ENCODE measurements at regions not wholly inside any gene's neighbourhood (a gene's known extent, or its start where the extent isn't known, plus 50 kb on each side); places are given as distances from the start of the nearest gene placed in this dataset.
"Not testable (repeated sequence)": the region's sequence is repeated elsewhere in the genome, so short reads cannot be mapped to it uniquely, and the experiment has no call there.

GRCh38 chr2:242054881-242055801 is 185.6 kb downstream of the RTP5 start:
- DNase-seq = no peak

GRCh38 chr2:242056026-242056425 is 186.5 kb downstream of the RTP5 start:
- DNase-seq = no peak

GRCh38 chr2:242056785-242057184 is 187.3 kb downstream of the RTP5 start:
- no peak for DNase-seq

- DNase-seq = no peak
These were observed 188.0 kb downstream of the RTP5 start for GRCh38 chr2:242057379-242058040.

- DNase-seq = no peak
These were observed 188.7 kb downstream of the RTP5 start for GRCh38 chr2:242058116-242058680.

- DNase-seq = no peak
These were observed 190.0 kb downstream of the RTP5 start for GRCh38 chr2:242059566-242059965.

GRCh38 chr2:242060212-242060835 is 190.8 kb downstream of the RTP5 start:
- peak; percentile 25 for DNase-seq

GRCh38 chr2:242061930-242062329 is 192.4 kb downstream of the RTP5 start:
- not testable (repeated sequence) for DNase-seq

GRCh38 chr2:242063436-242063835 is 193.9 kb downstream of the RTP5 start:
- DNase-seq = no peak

GRCh38 chr2:242063850-242064249 is 194.3 kb downstream of the RTP5 start:
- DNase-seq = no peak

- no peak for DNase-seq
These were observed 195.1 kb downstream of the RTP5 start for GRCh38 chr2:242064364-242065250.

GRCh38 chr2:242065426-242065825 is 195.9 kb downstream of the RTP5 start:
- DNase-seq = no peak

- DNase-seq = no peak
These were observed 199.5 kb downstream of the RTP5 start for GRCh38 chr2:242069018-242069417.

- DNase-seq = not testable (repeated sequence)
These were observed 200.4 kb downstream of the RTP5 start for GRCh38 chr2:242069938-242070395.

- not testable (repeated sequence) for DNase-seq
These were observed 201.2 kb downstream of the RTP5 start for GRCh38 chr2:242070726-242071125.

- DNase-seq = not testable (repeated sequence)
These were observed 201.8 kb downstream of the RTP5 start for GRCh38 chr2:242071377-242071776.

GRCh38 chr2:242071936-242072335 is 202.4 kb downstream of the RTP5 start:
- DNase-seq = not testable (repeated sequence)

GRCh38 chr2:242075168-242075567 is 205.6 kb downstream of the RTP5 start:
- DNase-seq = no peak

- peak; percentile 83 for DNase-seq
These were observed 206.2 kb downstream of the RTP5 start for GRCh38 chr2:242075696-242076095.

GRCh38 chr2:242076184-242076583 is 206.7 kb downstream of the RTP5 start:
- DNase-seq = peak; percentile 83

GRCh38 chr2:242078426-242078825 is 208.9 kb downstream of the RTP5 start:
- DNase-seq = not testable (repeated sequence)

GRCh38 chr2:242079792-242080191 is 210.3 kb downstream of the RTP5 start:
- not testable (repeated sequence) for DNase-seq
